SKM-1 (cell line): ENCODE measurements at regions not wholly inside any gene's neighbourhood (a gene's known extent, or its start where the extent isn't known, plus 50 kb on each side); places are given as distances from the start of the nearest gene placed in this dataset.

Source experiments
- DNase-seq: peaks from one replicate; lab custom pipeline; 2025; ENCODE audit not compliant: unreplicated experiment; lab: John Stamatoyannopoulos, UW

- no peak for DNase-seq
These were observed 104.0 kb downstream of the BAMBI start for GRCh38 chr10:28781296-28781695.

- no peak for DNase-seq
These were observed 105.8 kb downstream of the BAMBI start for GRCh38 chr10:28783087-28783486.

GRCh38 chr10:28785018-28785417 lies 107.7 kb downstream of the BAMBI start:
- no peak for DNase-seq

GRCh38 chr10:28788252-28788651 lies 110.9 kb downstream of the BAMBI start:
- no peak for DNase-seq

GRCh38 chr10:28788762-28789161 lies 111.4 kb downstream of the BAMBI start:
- no peak for DNase-seq

GRCh38 chr10:28790146-28790545 lies 112.8 kb downstream of the BAMBI start:
- no peak for DNase-seq

- no peak for DNase-seq
These were observed 116.2 kb downstream of the BAMBI start for GRCh38 chr10:28793482-28793881.

GRCh38 chr10:28794986-28795385 lies 117.7 kb downstream of the BAMBI start:
- no peak for DNase-seq

GRCh38 chr10:28796606-28797512 lies 119.5 kb downstream of the BAMBI start:
- DNase-seq = no peak

- no peak for DNase-seq
These were observed 120.6 kb downstream of the BAMBI start for GRCh38 chr10:28797904-28798371.

GRCh38 chr10:28798428-28798955 lies 121.2 kb downstream of the BAMBI start:
- DNase-seq = no peak

GRCh38 chr10:28798964-28799363 lies 121.6 kb downstream of the BAMBI start:
- no peak for DNase-seq

- DNase-seq = no peak
These were observed 122.8 kb downstream of the BAMBI start for GRCh38 chr10:28800144-28800543.

- no peak for DNase-seq
These were observed 123.9 kb downstream of the BAMBI start for GRCh38 chr10:28801247-28801646.

GRCh38 chr10:28801869-28802268 lies 124.5 kb downstream of the BAMBI start:
- no peak for DNase-seq

GRCh38 chr10:28805390-28805789 lies 128.1 kb downstream of the BAMBI start:
- no peak for DNase-seq

- no peak for DNase-seq
These were observed 129.2 kb downstream of the BAMBI start for GRCh38 chr10:28806488-28806941.

- no peak for DNase-seq
These were observed 129.8 kb downstream of the BAMBI start for GRCh38 chr10:28806951-28807759.

- no peak for DNase-seq
These were observed 130.7 kb downstream of the BAMBI start for GRCh38 chr10:28807760-28808613.

- no peak for DNase-seq
These were observed 131.4 kb downstream of the BAMBI start for GRCh38 chr10:28808693-28809092.
